ENCODE measurements at regions not wholly inside any gene's neighbourhood (a gene's known extent, or its start where the extent isn't known, plus 50 kb on each side); places are given as distances from the start of the nearest gene placed in this dataset.

GRCh38 chr6:92635553-92636153, 783.7 kb downstream of the EPHA7 start:
- TF ChIP-seq CTCF (conservative IDR thresholded peaks at IDR 0.05; ENCODE audit: low read depth, low read length) = no peak
- no peak for TF ChIP-seq EZH2 (IDR thresholded peaks at IDR 0.05; ENCODE audit: borderline replicate concordance, low read depth, low read length, poor library complexity, severe bottlenecking)

All from A673 (cell line).